HG03342 (cell line): ENCODE measurements at regions not wholly inside any gene's neighbourhood (a gene's known extent, or its start where the extent isn't known, plus 50 kb on each side); places are given as distances from the start of the nearest gene placed in this dataset.
"Not testable (repeated sequence)": the region's sequence is repeated elsewhere in the genome, so short reads cannot be mapped to it uniquely, and the experiment has no call there.

Experiments
- ATAC-seq: cut with Tn5 transposase; IDR thresholded peaks from one replicate; pipeline ENCODE4 v1.9.1; 2021; ENCODE audit warnings: mild to moderate bottlenecking, moderate library complexity; ENCODE audit not compliant: unreplicated experiment

DNA sequence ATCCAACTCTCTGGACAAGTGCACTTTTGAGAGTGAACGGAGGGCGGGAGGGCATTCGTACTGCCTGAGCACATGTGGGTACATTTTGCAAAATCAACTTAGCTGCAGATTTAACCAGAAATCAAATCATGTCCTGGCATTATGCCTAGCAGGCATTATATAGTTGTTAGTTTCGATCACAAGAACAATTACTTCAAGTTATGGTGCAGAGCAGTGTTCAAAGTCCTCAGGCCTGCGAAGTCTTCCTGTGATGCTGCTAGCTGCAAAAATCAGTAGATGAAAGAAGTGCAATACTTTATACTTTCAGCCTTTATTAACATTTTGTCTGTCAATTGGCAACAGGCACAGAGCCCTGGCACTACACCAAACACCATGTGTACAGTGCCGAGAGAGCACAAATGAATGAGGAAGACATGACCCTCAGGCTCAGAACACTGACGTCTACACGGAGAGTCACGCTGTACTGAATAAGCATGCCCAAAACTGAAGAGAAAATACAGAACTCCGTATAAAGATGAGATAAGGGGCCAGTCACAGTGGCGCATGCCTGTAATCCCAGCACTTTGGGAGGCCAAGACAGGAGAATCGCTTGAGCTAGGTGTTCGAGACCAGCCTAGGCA, 92.1 kb upstream of the CREB1 start:
- no peak for ATAC-seq

DNA sequence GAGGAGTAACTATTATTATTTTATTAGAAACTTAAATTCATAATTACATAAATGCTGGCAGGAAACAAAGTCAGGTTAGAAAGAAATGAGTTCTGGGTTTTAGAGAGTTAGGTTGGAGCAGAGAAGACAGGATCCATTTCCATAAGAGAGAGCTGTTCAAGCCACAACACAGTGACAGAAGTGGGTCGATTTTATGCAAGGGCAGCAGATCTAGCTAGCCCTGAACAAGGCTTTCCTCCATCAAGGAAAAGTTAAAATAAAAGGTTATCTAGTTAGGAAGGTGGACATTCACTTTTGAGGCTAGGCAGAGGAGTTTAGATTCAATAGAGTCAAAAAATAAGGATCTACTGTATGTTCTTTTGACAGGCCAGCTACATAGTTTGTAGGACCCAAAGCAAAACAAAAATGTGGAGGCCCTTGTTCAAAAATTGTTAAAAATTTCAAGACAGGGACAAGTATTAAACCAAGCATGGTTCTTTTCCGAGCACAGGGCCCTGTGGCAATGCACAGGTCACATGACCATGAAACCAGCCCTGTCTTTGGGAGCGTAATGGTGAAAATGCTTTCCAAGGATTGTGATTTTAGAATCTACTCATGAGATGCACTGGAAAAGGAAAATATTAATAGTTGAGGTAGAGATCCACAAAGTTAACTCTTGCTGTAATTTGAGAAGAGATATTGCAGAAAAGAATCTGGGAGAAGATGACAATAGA, 91.2 kb upstream of the CREB1 start:
- no peak for ATAC-seq

DNA sequence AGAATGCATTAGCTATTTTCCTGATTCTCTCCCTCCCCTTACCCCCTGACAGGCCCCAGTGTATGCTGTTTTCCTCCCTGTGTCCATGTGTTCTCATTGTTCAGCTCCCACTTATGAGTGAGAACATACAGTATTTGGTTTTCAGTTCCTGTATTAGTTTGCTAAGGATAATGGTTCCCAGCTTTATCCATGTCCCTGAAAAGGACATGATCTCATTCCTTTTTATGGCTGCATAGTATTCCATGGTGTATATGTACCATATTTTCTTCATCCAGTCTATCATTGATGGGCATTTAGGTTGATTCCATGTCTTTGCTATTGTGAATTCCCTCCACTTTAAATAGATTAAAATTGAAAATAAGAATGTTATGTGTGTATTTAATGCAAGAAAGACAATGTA, 89.9 kb upstream of the CREB1 start:
- not testable (repeated sequence) for ATAC-seq

DNA sequence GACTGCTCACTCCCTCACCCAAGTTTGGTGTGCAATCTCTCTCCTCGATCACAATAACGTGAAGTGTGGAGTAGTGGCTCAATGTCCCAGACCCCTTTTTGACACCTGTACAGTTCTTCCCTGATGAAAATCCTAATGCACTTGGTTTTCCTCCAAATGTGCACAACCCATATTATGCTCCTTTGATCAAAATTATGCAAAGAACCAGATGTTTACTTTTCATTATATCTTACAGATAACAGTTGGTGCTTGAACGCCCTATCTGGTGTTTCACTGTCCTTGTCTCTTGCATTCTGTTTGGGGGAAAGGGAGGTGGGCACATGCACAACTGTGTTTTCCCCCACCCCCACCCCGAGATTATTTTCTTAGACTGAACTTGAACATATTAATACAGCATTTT, 85.0 kb upstream of the CREB1 start:
- ATAC-seq: no peak

DNA sequence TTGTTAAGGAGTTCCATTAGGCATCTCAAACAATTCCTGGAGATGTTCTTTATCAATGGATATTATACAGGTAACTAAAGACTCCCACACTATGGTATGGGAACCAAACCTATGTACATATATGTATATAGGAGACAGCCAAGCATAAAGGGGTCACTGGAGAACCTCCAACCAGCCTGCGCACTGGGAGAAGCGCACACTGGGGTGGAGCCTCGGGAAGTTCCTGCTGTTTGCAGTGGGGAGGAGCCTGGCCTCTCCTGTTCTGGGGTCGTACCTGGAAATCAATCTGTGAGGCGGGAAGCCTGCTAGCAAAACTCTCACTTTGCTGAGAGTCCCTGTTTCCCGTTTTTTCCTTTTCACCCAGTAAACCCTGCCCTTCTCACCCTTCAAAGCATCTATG, 83.1 kb upstream of the CREB1 start:
- no peak for ATAC-seq

DNA sequence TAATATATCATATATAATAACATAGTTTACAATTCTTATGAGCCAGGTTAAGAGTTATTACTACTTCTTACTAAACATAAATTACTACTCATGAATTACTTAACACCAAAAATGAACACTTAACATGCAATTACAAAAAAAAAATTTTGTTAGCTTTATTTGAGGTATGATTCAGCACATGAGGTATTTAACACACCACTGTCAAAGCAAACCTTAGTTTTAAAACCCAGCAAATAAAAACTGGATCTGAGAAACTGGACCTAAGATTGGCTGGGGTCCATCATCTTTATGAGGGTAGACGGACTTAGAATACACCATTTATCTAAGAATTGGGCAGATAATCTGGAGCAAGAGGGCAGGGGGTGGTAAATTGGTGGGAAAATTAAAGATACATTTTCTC, 81.8 kb upstream of the CREB1 start:
- no peak for ATAC-seq

DNA sequence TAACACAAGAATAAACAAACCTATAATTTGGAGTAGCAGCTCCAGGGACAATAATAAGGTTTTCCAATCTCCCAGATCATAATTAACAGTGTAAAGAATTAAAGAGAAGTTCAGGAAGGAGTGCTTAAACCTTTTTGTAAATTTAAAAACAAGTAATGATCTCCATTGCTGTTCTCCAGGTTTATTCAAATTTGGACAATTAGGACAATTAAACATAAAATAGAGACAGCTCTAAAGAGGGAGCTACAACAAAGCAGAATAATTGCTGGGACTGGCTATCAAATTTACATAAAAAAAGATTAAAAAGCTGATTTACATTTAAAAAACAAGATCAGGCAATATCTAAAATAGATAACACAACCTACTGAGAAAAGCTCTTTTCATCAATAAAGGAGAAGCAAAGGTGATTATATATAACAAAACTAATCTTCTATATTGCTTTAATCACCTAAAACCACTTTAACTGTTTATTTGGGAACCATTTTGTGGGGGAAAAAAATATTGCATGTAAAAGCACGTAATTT, 80.1 kb upstream of the CREB1 start:
- no peak for ATAC-seq

DNA sequence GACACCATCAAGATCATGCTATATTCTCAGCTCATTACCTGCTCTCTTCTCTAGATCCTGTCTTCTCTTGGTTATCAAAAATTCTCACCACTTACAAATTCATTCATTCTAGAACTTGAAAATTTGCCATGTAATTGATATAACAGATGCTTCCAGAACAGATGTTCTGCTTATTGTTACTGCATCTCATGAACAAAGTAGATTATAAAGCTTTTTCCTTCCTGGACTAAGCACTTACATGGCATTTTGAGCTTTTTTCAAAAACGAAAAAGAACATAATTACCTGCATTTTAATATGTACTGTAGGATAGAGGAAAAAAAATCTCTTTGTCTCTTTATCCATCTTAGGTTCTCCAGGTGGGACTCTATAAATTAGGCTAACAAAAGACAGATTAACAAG, 79.6 kb upstream of the CREB1 start:
- ATAC-seq: no peak

DNA sequence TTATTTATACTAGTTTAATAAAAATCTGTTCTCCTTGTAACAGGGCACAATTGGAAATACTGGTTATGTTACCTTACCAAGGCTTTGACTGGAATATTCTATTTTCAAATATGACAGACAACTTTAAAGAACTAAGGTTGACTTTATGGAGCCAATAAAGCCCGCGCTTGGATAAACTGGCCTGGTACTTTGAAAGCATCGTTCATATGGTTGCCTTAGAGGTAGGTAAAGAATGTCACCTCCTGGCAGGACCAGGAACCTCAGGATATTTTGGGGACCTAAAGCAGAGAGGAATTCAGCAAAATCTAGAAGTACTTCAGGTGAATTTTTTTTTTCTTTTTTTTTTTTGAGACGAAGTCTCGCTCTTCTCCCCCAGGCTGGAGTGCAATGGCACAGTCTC, 71.2 kb upstream of the CREB1 start:
- no peak for ATAC-seq

DNA sequence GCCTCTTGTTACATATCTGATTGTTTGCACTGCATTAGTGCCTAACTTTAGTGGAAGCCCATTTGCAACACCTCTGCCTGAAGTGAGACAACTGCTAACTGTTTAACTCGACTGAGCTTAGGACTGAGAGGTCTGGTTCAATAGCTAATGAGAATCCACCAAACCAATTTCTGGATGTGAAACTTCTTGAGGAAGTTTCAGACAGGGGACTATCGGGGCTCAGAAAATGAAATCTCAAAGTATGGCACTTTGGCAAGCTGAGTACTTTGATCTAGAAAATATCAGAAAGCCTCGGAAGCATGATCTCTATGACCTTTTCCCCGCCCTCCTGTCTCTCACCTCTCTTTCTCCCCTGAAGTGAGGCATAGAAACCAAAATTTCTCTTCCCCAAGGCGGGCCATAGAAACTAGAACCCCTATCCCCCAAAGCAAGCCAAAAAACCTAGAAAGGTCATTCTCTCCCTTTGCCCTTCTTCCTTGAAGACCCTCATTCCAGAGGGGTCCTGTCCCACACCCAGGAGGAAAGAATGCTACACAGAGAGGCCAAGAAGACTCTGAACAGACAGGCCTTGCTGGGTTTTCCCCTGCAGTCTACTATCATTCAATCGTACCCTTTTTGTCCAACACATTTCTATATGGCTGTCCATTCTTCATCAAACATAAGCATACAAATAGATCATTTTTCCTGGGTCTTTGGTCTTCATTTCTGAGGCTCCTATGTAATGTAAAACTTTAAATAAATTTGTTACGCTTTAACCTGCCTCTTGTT, 69.6 kb upstream of the CREB1 start:
- peak; percentile 84 for ATAC-seq

DNA sequence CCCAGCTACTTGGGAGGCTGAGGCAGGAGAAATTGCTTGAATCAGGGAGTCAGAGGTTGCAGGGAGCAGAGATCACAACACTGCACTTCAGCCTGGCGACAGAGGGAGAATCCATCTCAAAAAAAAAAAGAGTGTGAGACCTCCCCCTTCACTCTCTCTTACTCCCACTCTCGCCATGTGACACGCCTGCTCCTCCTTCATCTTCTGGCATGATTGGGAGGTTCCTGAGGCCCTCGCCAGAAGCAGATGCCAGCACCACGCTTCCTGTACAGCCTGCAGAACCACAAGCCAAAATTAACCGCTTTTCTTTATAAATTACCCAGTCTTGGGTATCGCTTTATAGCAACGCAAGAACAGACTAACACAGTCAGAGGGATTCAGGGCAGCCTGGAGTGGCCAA, 66.3 kb upstream of the CREB1 start:
- no peak for ATAC-seq

DNA sequence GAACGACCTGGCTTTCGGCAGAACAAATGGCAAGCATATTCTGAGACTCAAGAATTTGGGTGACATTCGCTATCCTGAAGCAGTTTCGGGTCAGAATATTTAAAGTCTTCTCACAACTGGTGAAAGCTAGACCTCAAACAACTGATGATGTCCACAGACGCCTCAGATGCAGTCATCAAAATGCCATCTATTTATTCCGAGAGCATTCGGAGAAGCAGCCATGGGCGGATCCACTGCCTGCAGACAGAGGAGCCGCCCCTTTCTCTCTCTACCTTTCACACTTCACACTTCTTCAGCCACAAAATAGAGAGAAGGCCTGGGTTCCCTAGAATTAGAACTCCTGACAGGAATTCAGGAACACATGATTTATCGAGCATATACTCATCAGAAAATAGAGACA, 65.8 kb upstream of the CREB1 start:
- ATAC-seq: no peak

DNA sequence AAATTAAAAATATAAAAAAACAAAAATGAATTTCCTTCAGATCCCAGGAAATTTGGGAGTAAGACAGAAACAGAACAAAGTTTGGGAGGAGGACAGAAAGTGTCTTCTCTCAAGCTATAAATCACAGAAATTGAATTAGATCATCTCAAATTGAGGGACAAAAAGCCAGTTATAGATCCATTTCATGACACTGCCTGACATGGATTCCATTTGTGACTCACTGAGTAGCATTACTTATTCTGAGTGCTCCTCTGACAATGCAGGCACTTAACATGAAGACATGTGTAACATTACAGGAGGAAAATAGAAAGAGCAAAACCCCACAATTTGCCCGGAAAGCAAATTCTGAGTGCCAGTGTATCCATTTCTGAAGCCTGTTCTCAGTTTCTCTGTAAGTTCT, 63.9 kb upstream of the CREB1 start:
- no peak for ATAC-seq

DNA sequence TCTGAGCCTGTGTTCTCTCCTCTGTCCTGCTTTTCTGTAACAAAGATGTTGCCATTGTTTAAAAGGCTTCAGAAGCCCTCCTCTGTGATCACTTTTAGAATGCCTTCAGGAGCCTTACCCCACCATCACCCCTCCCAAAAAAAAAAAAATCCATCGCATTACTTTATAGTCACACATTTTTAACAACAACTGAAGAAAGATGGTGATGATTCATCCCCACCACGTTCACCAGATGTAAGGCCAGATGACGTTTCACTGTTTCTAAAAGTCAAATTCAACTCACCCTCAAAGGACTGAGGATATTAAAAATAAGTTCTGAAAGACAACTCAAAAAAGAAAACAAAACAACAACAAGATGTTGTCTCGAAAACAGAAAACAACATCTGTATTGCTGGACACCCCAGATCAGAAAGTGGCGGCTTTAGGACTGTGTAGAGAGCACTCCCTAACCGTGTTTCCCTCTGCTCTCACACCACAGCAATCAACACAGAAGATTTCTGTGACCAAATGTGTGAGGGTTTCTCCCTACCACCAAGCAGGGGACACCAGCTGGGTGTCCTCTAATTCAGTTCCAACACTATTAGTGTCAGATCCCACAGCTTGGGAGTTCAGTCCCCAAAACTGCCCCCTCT, 61.9 kb upstream of the CREB1 start:
- peak; percentile 71 for ATAC-seq

DNA sequence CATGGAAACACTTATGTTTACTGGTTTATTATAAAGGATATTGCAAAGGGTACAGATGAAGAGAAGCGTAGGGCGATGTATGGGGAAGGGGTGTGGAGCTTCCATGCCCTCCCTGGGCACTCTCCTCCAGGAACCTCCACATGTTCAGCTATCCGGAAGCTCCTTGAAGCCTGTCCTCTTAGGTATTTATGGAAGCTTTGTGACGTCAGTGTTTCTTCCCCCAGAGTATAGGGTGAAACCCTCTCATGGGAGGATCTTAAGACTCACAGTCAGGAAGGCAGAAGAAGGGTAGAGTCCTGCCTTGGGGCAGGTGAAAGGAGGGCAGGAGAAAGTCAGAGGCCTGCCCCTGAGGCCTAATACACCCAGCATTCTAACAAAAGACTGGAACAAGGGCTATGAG, 61.3 kb upstream of the CREB1 start:
- no peak for ATAC-seq

DNA sequence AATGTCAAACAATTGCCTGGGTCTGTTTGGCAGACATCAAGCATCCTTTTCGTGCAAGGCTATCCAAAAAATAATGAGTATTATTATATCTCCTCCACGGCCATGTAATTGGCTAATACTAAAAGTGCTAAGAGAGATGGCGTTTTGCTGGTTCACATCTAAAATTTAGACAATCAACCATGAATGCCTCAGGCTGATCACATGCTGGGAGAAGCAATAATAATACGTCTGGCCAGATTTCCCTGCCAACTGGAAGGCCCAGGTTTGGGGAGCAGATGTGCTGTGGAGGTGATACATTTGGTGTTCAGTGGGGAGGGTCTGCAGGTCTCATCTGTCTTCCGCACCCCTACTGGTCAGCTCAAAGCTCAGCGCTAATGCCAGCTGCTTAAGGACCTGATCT, 60.3 kb upstream of the CREB1 start:
- no peak for ATAC-seq

DNA sequence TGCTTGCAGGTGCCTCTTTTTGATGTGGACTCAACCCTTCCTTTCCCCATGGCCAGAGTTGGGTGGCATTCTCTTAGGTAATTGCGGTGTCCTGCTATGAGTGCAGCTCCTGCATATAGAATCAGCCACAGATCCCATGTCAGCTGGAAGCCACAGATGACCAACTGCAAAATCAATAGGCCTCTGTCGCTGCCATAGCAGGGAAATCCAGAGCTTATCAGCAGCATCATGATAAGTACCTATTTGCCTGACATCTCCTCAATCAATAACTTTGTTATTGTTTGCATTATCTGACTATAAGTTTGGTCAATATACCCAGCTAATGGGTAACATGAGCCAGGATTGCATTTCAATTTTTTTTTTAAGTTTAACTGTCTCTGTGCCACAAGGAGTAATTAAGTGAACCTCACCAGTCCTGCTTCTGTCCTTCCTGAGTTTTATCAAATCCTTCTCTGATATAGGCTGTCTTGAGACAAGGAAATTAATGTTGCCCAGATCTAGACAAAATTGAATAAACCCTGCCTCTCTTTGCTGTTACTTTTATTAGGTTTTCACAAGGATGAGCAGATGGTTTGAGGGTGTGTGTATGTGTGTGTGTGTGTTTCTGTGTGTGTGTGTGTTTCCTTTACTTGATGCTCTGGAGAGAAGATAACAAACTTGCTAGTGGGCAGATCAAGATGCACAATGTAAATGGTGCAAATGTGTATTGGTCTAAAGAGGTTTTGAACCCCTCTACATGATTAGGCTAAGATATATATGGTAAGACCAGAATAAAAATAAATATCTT, 59.6 kb upstream of the CREB1 start:
- ATAC-seq: no peak

DNA sequence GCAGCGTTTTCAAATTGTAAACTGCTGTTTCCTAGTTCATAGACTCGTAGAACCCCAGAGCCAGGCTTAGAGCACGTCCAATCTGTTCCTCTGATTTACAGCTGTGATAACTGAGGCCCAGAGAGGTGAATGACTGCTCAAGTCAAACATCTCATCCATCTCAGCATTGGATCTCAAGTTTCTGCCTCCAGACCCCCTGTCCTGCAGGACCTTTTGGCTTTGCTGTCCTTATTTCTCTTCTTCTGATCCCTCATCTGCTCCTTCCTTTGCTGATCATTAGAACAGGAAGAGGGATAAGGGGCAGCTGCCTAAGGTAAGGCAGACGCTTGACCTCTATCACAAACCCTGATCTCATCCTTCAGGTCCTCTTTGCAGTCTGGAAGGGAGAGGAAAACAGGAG, 58.5 kb upstream of the CREB1 start:
- no peak for ATAC-seq

DNA sequence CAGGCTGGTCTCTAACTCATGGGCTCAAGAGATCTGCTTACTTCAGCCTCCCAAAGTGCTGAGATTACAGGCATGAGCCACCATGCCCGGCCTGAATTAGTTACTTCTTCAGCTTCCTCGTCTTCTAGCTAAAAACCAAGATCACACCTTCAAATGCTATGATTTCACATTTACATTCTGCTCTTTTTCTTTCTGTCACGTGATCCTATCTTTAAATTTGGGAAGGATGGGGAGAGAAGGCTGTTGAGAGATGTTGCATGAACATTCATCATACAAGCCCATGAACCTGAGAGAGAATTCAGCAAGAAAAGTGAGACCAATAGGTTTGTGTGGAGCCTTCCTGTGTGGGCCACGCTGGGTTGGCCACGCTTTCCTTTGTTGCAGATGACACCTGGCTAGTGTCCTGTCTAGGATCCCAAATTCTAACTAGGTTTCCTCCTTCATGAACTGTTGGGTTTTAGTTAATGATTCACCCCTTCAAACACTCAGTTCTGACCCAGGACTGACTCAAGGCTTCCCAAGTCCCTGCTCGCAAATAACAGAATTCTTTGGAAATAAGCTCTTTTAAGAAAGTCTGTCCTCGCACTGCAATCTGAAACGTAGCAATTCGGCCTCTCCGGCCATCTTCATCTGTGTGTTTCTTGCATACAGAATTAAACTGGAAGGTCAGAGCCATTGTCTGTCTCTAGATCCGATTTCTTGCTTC, 57.3 kb upstream of the CREB1 start:
- ATAC-seq: no peak
